ENCODE measurements at regions not wholly inside any gene's neighbourhood (a gene's known extent, or its start where the extent isn't known, plus 50 kb on each side); places are given as distances from the start of the nearest gene placed in this dataset.

DNA sequence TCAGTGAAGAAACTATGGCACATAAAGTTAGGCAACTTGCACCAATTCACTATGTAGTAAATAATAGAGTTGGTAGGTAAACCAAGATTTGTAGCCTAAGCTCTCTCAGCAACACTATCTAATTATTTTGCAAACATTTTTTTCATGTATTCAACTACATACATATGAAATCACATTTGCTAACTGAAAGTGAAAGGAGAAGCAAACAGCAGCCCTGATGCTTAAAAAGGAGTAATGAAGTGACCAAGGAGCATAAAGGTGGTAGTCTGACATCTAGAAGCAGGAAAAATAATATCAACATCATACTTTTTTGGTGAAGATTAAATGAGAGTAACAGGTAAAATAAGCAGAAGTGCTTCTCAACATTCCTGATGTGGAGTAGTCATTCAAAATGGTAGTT is 603.7 kb downstream of the GRXCR1 start:
- Histone ChIP-seq H3K4me2 (ENCODE audit: control insufficient read depth, insufficient read depth) (no peak overlapping the region), H3K79me2 (ENCODE audit: control insufficient read depth, insufficient read depth, low read length) (no peaks in the 10 kb centered on the region), H3K27me3 (replicated peaks in 1 of 2; ENCODE audit: control insufficient read depth in 2 of 2, insufficient read depth in 2 of 2, low read length in 1 of 2) (no peaks in the 10 kb centered on the region), H4K20me1 (ENCODE audit: control insufficient read depth, insufficient read depth) (no peaks in the 10 kb centered on the region), H2AFZ (ENCODE audit: control insufficient read depth, low read depth, low read length) (peak overlapping the region; percentile 9; the same call in 1 of the 2 replicates), H3K9ac (ENCODE audit: control insufficient read depth, insufficient read depth, low read length) (no peak overlapping the region), H3K9me3 (replicated peaks; ENCODE audit: control insufficient read depth, insufficient read depth, low read length) (no peaks in the 10 kb centered on the region), H3K36me3 (ENCODE audit: control insufficient read depth in 2 of 2, insufficient read depth in 2 of 2, low read length in 1 of 2) (no peaks in the 10 kb centered on the region), H3K4me1 (ENCODE audit: control insufficient read depth, insufficient read depth, low read length) (no peaks in the 10 kb centered on the region), H3K27ac (ENCODE audit: control insufficient read depth, insufficient read depth) (no peak overlapping the region), H3K4me3 (no peak overlapping the region)
- ChIA-PET RAD21 (ENCODE audit: unreplicated experiment) (no interaction called here), POLR2A (interaction anchor here (0.6 kb wide), 1 partner anchor 957 kb away, joined by 10 read pairs; no protein-coding TSS in a partner anchor), SMC1A (ENCODE audit: uncharacterized antibody, unreplicated experiment) (no interaction called here), CTCF (no interaction called here)
- in situ Hi-C loops (cut with MboI) = no loop called here
- ATAC-seq (peak; percentile 72), FAIRE-seq (no peak), DNase-seq (ENCODE audit: low read depth, low spot score) (no peak)
- intact Hi-C loops (cut with micrococcal nuclease; ENCODE audit: unreplicated experiment) = no loop called here
- TF ChIP-seq KDM1A (IDR thresholded peaks at IDR 0.05; ENCODE audit: borderline replicate concordance) (no peak), ZNF274 (IDR thresholded peaks at IDR 0.05; ENCODE audit: insufficient read depth, insufficient read length) (no peak), MTA3 (IDR thresholded peaks at IDR 0.05; ENCODE audit: borderline replicate concordance, low read length) (no peak), SREBF2 (IDR thresholded peaks at IDR 0.05; ENCODE audit: low read length) (no peak), CREM (IDR thresholded peaks at IDR 0.05; ENCODE audit: low read depth) (no peak), KLF5 (IDR thresholded peaks at IDR 0.05; ENCODE audit: partially characterized antibody) (no peak), ZBED1 (IDR thresholded peaks at IDR 0.05; ENCODE audit: borderline replicate concordance) (no peak), ASH2L (IDR thresholded peaks at IDR 0.05; ENCODE audit: borderline replicate concordance, low read depth) (no peak), ESRRA (IDR thresholded peaks at IDR 0.05; ENCODE audit: low read length) (no peak), HDGF (IDR thresholded peaks at IDR 0.05) (no peak), SREBF1 (IDR thresholded peaks at IDR 0.05; ENCODE audit: low read length) (no peak), RAD21 (IDR thresholded peaks at IDR 0.05; ENCODE audit: insufficient read depth, low read depth, low read length) (no peak), IKZF2 (IDR thresholded peaks at IDR 0.05) (no peak)
- no TSS peak for BruUV-seq (replicated peaks)

All from GM12878 (cell line).